Esophagus squamous epithelium (tissue), 4 donors: ENCODE measurements at regions not wholly inside any gene's neighbourhood (a gene's known extent, or its start where the extent isn't known, plus 50 kb on each side); places are given as distances from the start of the nearest gene placed in this dataset.

Experiments used
- CTCF ChIP-seq, 6 experiments: fragments of 450-650 bp in 4 of 6; fragments of 200-600 bp in 2 of 6; sonication (generic) in 2 of 6; IDR thresholded peaks; one replicate each; pipeline ENCODE4 v1.5.1; 2016 to 2019; ENCODE audit warnings: antibody characterized with exemption in 6 of 6, mild to moderate bottlenecking in 4 of 6, moderate library complexity in 4 of 6
- POLR2A ChIP-seq, 4 donors: fragments of 450-650 bp; IDR thresholded peaks; one replicate each; pipeline ENCODE4 v1.6.1; 2017; ENCODE audit warnings: antibody characterized with exemption in 4 of 4, mild to moderate bottlenecking in 4 of 4, moderate library complexity in 3 of 4

GRCh38 chr16:26802440-26802839, 264.3 kb upstream of the C16orf82 start:
- no peak for TF ChIP-seq CTCF (IDR thresholded peaks at IDR 0.05)
- no peak for TF ChIP-seq POLR2A (IDR thresholded peaks at IDR 0.05)
